DMS153 (cell line): ENCODE measurements at regions not wholly inside any gene's neighbourhood (a gene's known extent, or its start where the extent isn't known, plus 50 kb on each side); places are given as distances from the start of the nearest gene placed in this dataset.

Experiments used
- DNase-seq: peaks from one replicate; lab custom pipeline; 2025; lab: John Stamatoyannopoulos, UW

DNA sequence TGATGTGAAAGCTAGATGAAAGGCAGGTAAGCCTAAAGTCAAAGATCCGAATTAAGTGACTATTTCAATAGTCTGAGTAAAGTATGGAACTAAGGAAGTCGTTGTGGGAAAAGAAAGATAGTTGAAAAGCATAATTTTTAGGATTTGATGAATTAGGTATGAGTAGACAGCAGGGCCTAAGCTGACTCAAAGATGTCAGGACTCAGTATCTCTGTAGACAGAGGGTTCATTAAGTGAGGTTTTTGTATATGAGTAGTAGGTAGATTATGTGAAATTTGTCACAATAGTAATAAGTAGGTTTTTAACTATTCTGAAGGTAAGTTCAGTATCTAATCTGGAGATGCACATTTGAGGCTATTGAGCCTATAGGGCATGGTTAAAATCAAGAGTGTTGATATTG is 196.4 kb downstream of the RASSF9 start:
- no peak for DNase-seq

- no peak for DNase-seq
Measured at GRCh38 chr12:85641796-85642195, 194.4 kb downstream of the RASSF9 start.

DNA sequence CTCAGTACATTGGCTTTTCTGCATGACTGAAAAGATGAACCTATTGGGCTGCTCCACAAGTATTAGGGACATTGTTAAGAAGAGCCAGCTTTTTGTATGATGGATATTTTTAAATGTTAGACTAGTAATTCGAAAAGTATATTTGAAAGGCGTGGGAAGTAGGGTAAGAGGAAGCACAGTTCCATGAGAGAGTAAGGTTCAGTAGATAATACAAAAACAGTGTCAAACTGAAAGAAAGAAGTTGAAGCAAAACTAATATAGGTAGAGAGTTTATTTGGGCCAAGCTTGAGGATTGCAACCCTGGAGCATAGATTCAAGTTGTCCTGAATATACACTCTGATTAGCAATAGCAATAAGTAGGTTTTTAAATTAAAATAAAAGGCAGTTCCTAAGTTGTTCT is 193.9 kb downstream of the RASSF9 start:
- DNase-seq = no peak

- no peak for DNase-seq
Measured at GRCh38 chr12:85642808-85643207, 193.4 kb downstream of the RASSF9 start.

DNA sequence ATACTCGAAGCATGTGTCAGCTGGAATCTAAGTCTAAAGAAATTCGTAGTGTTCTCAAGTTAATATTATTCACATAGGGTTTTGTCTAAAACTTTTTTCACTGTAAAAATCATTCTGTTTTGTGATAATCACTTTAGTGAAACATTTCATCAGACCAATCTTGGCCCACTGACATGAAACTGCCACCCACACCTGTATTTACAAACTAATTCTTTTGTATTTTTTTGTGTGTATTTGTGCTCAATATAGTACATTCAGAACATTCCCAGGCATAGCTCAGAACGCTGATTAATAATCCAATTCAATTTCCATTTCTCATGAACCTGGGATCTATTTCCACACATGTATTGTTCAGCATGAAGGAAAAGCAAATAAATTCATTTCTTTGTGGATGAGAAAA is 191.7 kb downstream of the RASSF9 start:
- no peak for DNase-seq

DNA sequence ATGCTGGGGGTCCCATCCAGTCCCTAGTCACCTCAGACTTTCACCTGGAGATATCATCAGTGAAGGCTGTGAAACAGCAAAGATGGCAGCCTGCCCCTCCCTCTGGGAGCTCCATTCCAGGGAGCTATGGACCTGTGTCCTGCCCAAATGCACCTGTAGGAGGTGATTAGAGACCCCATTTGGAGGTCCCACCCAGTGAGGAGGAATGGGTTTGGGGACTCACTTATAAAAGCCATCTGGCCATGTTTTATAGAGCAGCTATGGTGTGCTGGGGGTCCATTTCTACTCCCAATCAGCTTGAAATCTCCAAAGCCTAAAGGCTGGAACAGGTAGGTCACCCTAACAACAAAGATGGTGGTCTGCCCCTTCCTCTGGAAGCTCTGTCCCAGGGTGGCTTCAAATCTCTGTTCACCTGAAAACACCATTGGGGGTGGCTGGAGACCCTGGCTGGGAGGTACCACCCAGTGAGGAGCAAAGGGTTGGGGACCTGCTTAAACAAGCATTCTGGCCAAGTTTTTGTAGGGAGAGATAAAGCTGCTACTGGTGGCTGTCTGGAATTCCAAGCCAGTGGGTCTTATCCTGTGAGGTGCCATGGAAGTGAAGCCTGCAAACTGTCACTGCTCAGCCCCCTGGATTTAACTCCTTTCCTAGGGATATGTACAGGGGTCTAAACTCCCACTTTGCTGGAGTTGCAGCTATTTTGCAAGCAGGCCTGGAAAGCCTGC is 182.3 kb downstream of the RASSF9 start:
- no peak for DNase-seq

GRCh38 chr12:85654456-85654840 is 181.8 kb downstream of the RASSF9 start:
- DNase-seq = no peak

- no peak for DNase-seq
Measured at GRCh38 chr12:85656561-85656960, 179.6 kb downstream of the RASSF9 start.

- no peak for DNase-seq
Measured at GRCh38 chr12:85657251-85657650, 179.0 kb downstream of the RASSF9 start.

GRCh38 chr12:85657836-85658630 is 178.2 kb downstream of the RASSF9 start:
- no peak for DNase-seq

- DNase-seq = no peak
Measured at GRCh38 chr12:85659754-85660530, 176.3 kb downstream of the RASSF9 start.

GRCh38 chr12:85661461-85662206 is 174.6 kb downstream of the RASSF9 start:
- no peak for DNase-seq

GRCh38 chr12:85662207-85662602 is 174.0 kb downstream of the RASSF9 start:
- DNase-seq = no peak

DNA sequence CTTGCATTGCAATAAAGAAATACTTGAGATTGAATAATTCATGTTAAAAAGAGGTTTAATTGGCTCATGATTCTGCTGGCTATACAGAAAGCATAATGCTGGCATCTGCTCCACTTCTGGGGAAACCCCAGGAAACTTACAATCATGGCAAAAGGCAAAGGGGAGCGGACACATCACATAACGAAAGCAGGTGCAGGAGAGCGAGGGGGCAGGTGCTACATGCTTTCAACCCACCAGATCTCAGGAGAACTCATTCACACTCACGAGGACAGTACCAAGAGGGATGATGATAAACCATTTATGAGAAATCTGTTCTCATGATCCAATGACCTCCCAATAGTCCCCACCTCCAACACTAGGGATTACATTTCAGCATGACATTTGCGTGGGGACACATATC is 172.6 kb downstream of the RASSF9 start:
- DNase-seq = no peak

DNA sequence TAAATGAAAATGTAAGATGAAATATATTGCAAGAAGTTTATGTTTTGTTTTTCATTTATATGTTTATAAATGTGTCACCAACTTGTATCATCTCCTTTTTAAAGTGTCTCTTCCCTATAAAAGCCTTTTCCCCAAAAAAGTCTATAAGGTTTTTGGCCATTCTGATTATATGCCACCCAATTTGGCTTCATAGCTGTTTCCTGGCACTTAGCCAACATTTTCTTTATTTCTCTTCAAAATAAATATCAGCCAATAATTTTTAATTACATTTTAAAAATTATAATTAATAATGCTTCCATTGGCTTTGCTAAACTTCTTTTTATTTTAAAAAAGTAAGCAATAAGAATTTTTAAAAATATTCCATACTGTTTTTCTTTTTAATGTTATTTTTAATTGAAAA is 171.8 kb downstream of the RASSF9 start:
- DNase-seq = no peak

DNA sequence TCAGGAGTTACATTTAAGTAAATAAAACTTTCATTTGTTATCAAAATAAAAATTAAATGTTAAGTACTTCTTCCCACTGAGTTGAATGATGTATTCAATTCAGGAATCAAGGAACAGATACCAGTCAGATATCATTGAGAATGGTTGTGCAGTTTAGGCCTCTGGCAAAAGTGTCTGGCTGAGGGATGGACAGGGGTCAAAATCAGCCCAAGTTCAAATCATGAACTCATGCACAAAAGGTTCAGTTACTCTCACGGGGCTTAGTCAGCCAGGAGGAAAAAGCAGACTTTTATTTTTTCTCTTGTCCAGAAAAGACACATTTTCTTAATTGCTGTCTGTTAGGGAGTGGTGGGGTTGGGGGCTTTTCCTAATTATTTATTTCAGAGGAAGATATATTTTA is 166.3 kb downstream of the RASSF9 start:
- DNase-seq = no peak

DNA sequence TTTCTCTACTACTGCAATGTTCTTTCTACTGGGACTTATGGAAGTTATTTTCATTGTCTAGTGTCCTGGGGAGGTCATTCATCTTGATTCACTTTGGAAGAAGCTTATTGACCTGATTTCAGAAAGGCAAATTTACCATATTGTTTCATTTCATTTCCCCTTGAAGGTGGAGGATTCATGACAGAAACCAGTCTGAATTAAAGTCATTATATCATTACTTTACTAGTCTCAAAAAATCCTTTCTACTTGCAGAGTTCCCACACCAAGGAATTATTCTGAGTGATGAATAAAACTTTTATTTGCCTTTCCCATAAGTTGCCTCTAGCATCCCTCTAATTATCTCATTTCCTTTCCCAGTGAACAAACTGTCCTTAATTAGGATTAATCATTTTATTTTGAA is 163.8 kb downstream of the RASSF9 start:
- no peak for DNase-seq

DNA sequence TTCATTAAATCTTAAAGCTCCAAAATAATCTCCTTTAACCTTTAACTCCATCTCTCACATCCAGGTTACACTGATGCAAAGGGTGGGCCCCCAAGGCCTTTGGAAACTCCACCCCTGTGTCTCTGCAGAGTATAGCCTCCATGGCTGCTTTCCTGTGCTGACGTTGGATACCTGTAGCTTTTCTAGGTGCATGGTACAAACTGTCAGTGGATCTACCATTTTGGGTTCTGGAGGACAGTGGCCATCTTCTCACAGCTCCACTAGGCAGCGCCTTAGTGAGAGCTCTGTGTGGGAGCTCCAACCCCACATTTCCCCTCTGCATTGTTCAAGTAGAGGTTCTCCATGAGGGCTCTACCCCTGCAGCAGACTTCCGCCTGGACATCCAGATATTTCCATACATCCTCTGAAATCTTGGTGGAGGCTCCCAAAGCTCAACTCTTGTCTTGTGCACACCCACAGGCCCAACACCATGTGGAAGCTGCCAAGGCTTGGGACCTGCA is 162.2 kb downstream of the RASSF9 start:
- no peak for DNase-seq

DNA sequence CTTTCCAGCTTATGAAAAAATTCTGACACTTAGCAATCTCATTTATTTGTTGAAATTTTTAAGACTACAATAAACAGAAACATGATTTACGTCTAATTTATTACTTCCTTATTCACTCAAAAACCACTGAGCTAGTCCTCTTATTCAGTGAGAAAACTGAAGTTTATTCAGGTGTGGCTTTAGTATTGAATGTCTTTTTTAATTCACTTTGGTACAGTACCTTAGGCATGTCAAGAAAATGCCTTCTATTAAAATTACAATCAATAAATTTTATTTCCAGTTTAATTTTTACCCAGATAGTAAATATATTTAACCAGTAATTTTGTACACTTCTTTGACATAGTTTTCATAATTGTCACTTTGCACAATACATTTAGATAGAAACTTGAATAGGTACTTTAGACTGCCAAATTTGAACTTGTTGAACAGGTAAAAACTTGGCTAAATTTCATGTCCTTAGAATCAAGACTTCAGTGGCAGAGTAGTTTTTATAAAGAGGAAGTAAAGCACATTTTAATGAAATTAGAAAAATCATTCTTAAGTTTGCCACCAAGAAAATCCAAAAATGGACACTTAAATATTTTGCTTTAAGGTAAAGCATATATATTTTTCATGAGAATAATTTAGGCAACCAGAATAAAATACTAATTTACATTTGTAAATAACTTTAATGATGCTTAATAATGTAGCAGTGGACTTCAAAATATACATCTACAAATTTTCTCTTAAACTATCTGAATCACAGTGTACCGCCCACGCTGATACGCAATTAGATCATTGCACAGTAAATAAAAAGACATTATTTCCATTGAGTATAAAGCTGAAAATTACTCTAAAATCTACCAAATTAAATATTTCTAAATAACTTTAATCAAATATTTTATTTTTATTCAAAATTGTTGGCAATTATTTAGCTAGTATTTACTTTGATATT is 159.1 kb downstream of the RASSF9 start:
- no peak for DNase-seq

- DNase-seq = no peak
Measured at GRCh38 chr12:85679296-85679695, 156.9 kb downstream of the RASSF9 start.

DNA sequence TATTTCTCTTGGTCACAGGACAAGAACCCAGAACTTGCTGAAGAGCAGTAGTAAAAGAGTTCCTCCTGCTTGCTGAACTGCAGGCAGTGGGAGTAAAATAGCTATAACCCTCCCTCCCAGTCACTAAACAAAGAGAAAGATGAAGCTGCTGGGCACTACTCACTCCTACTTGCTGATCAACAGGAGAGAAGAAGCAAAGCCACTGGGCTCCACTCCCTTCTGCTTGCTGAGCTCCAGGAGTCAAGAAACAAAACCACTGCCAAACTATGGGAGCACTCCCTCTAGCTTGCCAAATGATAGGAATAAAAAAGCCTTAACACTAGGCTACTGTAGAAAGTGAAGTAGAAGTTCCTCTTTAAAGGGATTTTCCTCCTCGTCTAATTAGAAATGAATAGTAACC is 155.3 kb downstream of the RASSF9 start:
- DNase-seq = no peak
